ENCODE measurements at regions not wholly inside any gene's neighbourhood (a gene's known extent, or its start where the extent isn't known, plus 50 kb on each side); places are given as distances from the start of the nearest gene placed in this dataset.

DNA sequence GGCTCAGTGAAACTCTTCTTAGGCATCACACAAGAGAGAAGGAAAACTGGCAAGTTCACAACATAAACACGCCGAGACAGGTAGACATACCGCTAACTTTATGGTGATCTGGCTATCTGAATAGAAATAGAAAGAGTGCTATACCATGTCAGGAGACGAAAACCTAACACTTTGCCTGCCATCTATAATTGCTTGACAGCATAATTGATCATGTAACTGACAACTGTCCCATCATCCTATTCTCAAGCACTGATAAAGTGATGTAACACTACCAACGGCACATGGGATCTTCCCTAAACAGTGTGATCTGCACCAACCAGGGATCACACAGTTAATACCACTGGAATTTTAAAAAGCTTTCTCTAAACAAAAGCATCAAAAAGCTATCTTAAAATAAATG is 270.9 kb upstream of the NSMCE3 start:
- Histone ChIP-seq H3K9me3 (ENCODE audit: low read depth) (no peaks in the 10 kb centered on the region), H3K27me3 (no peaks in the 10 kb centered on the region), H3K36me3 (no peaks in the 10 kb centered on the region), H3K4me1 (ENCODE audit: low read depth) (no peaks in the 10 kb centered on the region), H3K4me3 (no peak overlapping the region), H3K27ac (no peak overlapping the region)
- TF ChIP-seq, protein P1, sequence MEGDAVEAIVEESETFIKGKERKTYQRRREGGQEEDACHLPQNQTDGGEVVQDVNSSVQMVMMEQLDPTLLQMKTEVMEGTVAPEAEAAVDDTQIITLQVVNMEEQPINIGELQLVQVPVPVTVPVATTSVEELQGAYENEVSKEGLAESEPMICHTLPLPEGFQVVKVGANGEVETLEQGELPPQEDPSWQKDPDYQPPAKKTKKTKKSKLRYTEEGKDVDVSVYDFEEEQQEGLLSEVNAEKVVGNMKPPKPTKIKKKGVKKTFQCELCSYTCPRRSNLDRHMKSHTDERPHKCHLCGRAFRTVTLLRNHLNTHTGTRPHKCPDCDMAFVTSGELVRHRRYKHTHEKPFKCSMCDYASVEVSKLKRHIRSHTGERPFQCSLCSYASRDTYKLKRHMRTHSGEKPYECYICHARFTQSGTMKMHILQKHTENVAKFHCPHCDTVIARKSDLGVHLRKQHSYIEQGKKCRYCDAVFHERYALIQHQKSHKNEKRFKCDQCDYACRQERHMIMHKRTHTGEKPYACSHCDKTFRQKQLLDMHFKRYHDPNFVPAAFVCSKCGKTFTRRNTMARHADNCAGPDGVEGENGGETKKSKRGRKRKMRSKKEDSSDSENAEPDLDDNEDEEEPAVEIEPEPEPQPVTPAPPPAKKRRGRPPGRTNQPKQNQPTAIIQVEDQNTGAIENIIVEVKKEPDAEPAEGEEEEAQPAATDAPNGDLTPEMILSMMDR (IDR thresholded peaks at IDR 0.05; ENCODE audit: low read depth, low read length): no peak
- no peak for DNase-seq (ENCODE audit: low read depth in 1 of 2, low spot score in 1 of 2)

GRCh38 chr15:29539736-29540135 is 270.1 kb upstream of the NSMCE3 start:
- no peak for DNase-seq (ENCODE audit: low read depth in 1 of 2, low spot score in 1 of 2)
- Histone ChIP-seq H3K9me3 (ENCODE audit: low read depth) (no peaks in the 10 kb centered on the region), H3K36me3 (no peaks in the 10 kb centered on the region), H3K4me1 (ENCODE audit: low read depth) (no peaks in the 10 kb centered on the region), H3K27me3 (no peaks in the 10 kb centered on the region), H3K4me3 (no peak overlapping the region), H3K27ac (no peak overlapping the region)
- TF ChIP-seq, protein P1 (IDR thresholded peaks at IDR 0.05; ENCODE audit: low read depth, low read length): no peak

- peak in 1 of 2 donors; percentile 3 for DNase-seq (ENCODE audit: low read depth in 1 of 2, low spot score in 1 of 2)
- no peaks in the 10 kb centered on the region for H3K9me3 ChIP-seq (ENCODE audit: low read depth)
- H3K4me3 ChIP-seq: no peak overlapping the region
- H3K27ac ChIP-seq: no peak overlapping the region
- no peaks in the 10 kb centered on the region for H3K27me3 ChIP-seq
- H3K4me1 ChIP-seq (ENCODE audit: low read depth): no peaks in the 10 kb centered on the region
- H3K36me3 ChIP-seq: no peaks in the 10 kb centered on the region
- TF ChIP-seq, protein P1 (IDR thresholded peaks at IDR 0.05; ENCODE audit: low read depth, low read length): no peak
Measured at GRCh38 chr15:29538044-29538443, 268.4 kb upstream of the NSMCE3 start.

GRCh38 chr15:29535952-29536351 is 266.3 kb upstream of the NSMCE3 start:
- H3K4me1 ChIP-seq (ENCODE audit: low read depth): no peaks in the 10 kb centered on the region
- no peak for DNase-seq (ENCODE audit: low read depth in 1 of 2, low spot score in 1 of 2)
- H3K36me3 ChIP-seq: no peaks in the 10 kb centered on the region
- no peak overlapping the region for H3K27ac ChIP-seq
- no peak overlapping the region for H3K4me3 ChIP-seq
- TF ChIP-seq, protein P1 (IDR thresholded peaks at IDR 0.05; ENCODE audit: low read depth, low read length): no peak
- no peaks in the 10 kb centered on the region for H3K9me3 ChIP-seq (ENCODE audit: low read depth)
- no peaks in the 10 kb centered on the region for H3K27me3 ChIP-seq

DNA sequence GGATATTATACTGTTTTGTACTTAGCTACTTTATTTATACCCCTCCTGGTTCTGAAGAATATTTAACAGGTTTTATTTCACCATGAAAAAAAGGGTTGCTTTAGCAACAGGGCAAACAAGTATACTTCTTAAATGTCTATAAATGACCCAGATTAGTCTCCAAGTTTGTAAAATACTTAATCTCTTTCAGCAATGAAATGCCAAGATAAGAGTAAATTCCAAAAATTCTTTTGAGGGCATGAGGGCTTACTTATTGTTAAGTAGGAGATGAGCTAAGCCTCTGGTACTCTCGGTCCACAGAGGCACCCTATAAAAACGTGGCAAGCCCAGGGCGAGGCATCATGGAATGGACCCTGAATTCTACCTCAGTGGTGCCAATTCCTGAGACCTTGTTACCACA is 264.8 kb upstream of the NSMCE3 start:
- Histone ChIP-seq H3K4me3 (no peak overlapping the region), H3K27ac (no peak overlapping the region), H3K36me3 (no peaks in the 10 kb centered on the region), H3K9me3 (ENCODE audit: low read depth) (no peaks in the 10 kb centered on the region), H3K4me1 (ENCODE audit: low read depth) (no peaks in the 10 kb centered on the region), H3K27me3 (no peaks in the 10 kb centered on the region)
- TF ChIP-seq, protein P1 (IDR thresholded peaks at IDR 0.05; ENCODE audit: low read depth, low read length): no peak
- DNase-seq (ENCODE audit: low read depth in 1 of 2, low spot score in 1 of 2): peak in 1 of 2 donors; percentile 20

DNA sequence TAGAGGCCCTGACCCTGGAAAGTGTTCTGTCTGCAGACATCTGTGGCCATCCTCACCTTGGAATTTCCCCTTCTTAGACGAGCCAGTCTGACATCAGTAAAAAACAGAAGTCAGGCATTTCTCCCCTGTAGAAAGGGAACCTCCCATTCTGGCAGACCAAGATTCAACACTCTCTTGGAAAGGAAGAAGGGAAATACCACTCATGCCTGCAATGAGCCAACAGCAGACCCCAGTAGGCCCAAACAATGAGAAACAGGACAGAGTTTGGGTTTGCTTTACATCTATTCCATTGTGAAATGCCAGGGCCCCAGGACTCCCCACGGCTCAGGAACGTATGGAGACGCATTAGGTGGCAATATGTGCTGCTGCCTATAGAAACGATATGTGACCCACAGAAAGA is 264.0 kb upstream of the NSMCE3 start:
- no peaks in the 10 kb centered on the region for H3K4me1 ChIP-seq (ENCODE audit: low read depth)
- peak in 1 of 2 donors; percentile 30 for DNase-seq (ENCODE audit: low read depth in 1 of 2, low spot score in 1 of 2)
- H3K9me3 ChIP-seq (ENCODE audit: low read depth): no peaks in the 10 kb centered on the region
- TF ChIP-seq, protein P1 (IDR thresholded peaks at IDR 0.05; ENCODE audit: low read depth, low read length): no peak
- no peak overlapping the region for H3K27ac ChIP-seq
- no peaks in the 10 kb centered on the region for H3K36me3 ChIP-seq
- no peaks in the 10 kb centered on the region for H3K27me3 ChIP-seq
- H3K4me3 ChIP-seq: no peak overlapping the region

Data from cardiac muscle cell (in vitro differentiated cells and primary cell).